Stimulated activated CD8-positive, alpha-beta memory T cell treated with anti-CD3 and anti-CD28 coated beads, Interleukin-12 subunit alpha, Interleukin-12 subunit beta, amount 100 ng/mL, for 4 hours (primary cell): ENCODE measurements at regions not wholly inside any gene's neighbourhood (a gene's known extent, or its start where the extent isn't known, plus 50 kb on each side); places are given as distances from the start of the nearest gene placed in this dataset.
A peak's percentile ranks its signal among the peaks of the same experiment; 100 is the strongest.
"Not testable (repeated sequence)": the region's sequence is repeated elsewhere in the genome, so short reads cannot be mapped to it uniquely, and the experiment has no call there.

Experiments
- DNase-seq: peaks from one replicate; pipeline ENCODE4 v3.0.0-alpha.2; 2020; ENCODE audit warnings: low read depth

DNA sequence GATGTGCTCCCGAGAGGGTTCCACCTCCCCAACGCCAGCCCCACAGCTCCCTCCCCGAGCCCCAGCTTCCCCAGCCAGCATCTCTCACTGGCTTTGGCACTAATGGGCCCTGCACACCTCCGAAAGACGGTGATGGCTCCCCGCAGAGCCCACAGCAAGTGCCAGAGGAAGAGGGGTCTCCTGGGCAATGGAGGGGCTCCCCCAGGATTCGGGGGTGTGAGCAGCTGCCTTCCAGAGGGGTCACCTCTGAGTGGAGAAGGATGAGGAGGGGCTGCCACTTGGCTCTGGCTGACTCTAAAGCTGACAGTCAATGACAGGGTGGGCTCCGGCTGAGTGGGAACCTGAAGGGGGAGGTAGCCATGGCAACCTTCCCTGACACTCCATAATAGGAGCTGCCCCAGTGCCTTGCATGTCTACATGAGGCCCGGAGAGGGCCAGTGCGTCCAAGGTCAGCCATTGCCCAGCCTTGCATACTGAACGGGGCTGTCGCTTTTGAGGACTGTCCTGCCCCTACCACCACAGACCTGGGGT lies 98.6 kb upstream of the SYT13 start:
- DNase-seq, result no peak

DNA sequence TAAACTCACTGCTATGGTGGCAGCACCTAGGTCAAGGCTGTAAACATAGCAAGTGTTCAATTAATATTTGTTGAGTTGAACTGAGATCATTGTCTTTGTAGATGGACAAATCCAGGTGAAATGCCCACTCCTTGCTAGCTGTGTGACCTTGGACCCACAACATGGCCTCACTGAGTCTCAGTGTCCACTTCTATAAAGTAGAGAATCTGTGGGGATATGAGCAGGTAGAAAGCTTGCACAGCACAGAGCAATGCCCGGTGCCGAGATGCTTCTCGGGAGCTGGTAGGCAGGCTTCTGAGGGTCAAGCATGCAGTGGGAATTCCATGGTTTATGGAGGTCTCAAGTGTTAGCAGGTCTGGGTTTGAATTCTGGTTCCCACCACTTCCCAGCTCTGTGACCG lies 97.9 kb upstream of the SYT13 start:
- DNase-seq, result no peak

DNA sequence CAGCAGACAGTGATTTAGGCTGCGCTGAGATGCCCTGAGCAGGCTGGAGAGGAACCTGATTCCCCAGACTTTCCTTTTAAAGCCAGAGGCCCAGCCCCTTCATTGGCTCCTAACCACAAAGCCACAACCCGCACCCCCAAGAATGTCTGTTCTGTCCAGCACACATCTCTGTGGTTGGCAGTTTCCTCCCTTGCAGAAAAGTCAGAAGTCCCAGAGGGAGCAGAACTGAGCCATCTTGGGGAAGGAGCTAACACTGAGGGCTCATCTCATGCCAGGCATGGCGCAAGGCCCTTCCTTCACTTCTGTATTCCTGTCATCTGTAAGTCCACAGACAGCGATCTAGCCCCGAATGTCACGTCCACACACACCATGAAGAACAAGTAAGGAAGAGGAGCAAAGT lies 97.1 kb upstream of the SYT13 start:
- DNase-seq, result no peak

DNA sequence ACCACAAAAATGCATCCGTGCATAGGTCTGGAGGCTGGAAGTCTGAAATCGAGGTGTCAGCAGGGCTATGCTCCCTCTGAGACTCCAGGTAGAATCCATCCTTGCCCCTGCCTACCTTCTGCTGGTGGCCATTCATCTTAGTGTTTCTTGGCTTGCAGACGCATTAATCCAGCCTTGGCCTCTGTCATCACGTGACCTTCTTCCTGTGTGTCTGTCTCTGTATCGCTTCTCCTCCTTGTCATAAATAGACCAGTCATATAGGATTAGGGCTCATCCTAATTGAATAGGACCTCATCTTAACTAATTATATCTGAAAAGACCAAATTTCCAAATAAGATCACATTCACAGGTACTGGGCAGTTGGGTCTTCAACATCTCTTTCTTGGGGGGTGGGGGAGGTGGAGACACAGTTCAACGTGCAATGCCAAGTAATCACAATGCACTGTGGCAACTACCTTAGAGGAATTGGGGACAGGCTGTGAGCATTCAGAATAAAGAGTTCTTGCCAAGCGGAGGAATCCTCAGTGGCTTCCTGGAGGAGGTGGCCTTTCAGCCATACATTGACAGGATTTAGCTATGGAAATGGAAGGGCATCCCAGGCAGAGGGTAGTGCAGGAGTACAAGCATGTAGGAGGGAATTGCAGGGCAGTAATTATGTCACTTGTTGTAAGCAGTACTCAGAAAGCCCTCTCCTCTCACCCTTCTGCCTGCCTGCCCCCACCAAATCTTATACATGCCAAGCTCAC lies 96.2 kb upstream of the SYT13 start:
- DNase-seq, result no peak

DNA sequence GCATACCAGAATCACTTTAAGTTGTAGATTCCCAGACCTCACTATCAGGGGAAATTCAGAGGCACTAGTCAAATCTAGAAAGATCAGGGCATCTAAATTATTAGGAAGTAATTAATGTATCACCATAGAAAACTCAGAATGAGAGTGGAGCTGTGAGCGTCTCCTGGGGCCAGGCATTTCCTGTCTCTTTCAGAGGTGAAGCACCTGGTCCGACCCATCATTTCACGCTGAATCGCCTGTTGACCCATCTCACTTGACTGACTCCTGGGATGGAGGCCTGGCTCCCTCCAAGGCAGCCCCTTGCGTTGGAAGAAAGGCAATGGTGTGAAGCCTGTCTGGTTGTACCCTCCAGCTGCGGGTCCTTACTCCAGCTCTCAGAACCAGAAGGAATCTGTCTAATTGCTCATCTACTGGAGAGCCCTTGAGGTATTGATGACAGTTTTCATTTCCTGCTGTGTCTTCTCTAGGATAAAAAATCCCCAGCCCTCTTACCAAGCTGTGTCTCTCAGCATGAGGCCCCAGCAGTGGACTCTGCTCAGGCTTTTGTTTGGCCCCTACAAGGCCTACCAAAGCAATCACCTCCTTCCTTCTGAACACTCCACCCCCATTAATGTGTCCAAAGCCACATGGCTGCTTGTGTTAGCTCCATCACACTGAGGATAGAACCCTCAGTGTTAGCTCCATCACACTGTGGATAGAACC lies 93.2 kb upstream of the SYT13 start:
- no peak for DNase-seq

DNA sequence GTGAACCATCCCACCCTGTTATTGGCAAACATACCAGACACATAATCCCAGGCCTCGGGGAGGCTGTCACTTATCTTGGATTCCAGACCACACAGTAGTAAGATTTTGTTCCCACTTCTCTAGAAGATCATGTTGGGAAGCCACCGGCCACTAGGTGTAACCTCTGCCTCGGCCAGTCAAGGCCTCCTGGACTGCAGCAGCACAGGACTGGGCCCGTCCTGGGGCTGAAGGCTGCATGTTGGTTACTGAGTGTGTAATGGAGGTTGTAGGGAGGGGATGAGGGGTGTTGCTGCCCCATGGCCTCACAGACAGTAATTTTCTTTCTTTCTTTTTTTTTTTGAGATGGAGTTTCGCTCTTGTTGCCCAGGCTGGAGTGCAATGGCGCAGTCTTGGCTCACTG lies 92.4 kb upstream of the SYT13 start:
- no peak for DNase-seq

DNA sequence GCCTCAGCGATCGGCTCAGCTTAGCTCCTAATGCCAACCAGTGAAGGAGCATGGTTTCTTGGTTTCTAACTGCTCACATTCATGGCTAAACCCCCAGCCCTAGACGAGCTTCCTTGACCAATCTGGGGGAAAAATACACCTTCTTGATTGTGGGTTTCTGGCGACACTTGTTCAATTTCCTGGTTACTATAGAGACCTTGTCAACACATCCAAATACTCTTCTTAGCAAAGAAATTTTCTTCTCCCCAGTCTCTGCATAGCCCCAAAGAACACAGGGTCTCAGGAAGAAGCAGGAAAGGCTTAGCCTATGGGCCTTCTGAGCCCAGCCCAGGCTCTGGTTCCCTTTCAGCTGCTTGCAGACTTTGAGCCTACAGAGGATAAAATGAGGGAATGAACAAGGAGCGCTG lies 88.5 kb upstream of the SYT13 start:
- no peak for DNase-seq

DNA sequence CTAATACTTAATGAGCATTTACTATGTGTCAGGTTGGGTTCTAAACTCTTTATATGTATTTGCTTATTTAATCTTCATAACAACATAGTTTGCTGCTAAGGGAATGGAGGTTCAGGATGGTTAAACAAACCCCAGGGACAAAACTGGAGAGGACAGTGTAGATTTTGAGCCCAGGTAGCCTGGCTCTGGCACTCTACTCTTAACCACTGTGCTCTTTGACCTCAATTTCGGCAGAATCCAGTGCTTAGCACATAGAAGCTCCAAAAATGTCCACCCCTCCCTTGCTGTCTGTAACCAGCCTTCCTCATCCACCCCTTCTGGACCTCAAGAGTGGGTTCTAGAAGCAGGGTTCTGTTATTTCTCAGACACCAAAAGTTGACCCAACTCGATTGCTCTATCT lies 88.0 kb upstream of the SYT13 start:
- no peak for DNase-seq

DNA sequence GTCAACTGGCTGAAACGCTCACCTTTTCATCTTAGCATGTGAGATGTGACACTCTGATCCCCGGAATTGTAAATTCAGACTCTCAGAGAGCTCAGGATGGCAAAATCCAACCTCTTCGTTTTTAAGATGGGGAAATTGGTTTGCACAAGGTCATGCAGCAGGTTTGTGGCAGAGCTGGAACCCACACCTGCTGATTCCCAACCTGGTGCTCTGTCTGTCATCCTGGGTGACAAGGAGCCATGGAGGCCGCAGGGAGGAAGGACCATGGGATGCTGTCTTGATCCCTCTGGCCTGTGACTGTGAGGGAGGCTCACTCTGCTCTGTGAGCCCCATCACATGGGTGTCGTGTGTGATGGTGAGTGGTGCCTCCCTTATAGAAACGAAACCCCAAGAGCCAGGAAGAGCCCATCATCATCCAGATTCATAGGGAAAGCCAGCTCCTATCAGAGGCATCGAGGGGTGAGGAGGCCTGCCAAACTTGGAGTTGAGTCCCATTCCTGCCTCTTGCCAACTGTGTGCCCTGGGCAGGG lies 87.4 kb upstream of the SYT13 start:
- no peak for DNase-seq

DNA sequence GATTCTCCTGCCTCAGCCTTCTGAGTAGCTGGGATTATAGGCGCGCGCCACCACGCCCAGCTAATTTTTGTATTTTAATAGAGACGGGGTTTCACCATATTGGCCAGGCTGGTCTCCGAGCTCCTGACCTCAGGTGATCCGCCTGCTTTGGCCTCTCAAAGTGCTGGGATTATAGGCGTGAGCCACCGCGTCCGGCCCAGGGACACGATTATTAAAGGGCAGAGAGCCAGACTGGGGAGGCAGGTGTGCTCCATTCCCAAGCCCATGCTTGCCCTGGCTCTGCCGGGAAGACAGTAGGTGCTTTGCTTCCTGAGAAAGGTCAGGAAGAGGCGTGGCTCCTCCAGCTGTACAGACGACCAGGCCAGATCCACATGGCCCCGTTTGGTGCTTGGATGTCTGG lies 86.3 kb upstream of the SYT13 start:
- DNase-seq, result not testable (repeated sequence)

DNA sequence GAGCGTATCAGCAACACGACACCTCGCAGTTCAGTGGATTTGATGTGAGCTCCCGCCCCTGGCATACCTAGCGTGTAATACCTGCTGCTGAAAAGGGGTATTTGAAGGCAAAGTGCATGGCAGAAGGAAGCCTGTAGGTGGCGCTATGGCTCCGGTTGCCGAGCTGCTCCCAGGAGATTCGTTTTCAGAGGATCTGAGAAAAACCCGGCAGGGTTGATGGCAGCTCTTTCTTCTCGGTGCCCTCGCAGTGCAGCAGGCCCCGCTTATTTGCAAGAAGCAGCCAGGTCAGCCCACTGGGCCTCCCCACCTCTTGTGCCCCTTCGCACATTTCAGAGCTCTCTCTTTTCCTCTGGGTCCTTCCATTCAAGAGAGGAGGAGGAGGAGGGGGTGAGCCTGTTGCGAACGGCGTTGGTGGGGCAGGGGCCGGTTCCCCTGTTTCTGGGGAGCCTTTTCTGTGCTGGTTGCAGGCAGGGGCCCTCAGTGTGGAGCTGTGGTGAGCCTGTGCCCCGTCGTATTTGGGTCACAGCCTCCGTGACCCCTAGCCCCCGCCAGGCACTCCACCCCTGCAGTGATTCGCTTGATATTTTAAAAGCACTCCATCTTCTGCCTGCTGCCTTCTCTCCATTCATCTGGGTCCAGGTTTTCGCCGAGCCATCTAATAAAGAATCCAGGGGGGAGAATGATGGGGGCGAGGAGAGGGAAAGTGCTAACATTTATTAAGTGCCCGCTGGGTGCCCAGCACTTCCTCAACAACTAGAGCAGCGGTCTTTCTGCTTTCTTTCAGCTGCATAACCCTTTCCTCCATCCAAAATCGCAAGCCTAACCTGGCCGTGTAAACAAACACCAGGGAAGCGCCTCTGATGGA lies 85.3 kb upstream of the SYT13 start:
- peak; percentile 9 for DNase-seq

DNA sequence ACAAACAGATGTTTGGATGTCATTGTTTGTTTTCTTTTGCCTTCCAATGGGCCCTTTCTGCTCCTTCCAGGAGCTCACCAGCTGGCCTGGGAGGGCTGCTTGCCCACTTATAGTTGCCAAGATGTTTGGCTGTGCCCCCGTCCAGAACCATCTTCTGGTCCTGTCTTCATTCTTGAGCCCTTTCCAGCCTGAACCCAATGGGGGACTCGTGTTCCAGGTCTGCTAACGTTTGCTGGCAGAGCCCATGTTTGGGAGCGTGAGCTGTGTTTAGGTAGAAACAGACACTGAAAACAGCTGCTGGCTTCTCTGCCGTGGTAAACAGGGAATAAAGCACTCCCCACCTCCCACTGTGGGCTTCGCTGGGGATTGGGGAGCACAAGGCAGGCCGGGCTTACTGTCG lies 83.2 kb upstream of the SYT13 start:
- DNase-seq, result no peak

DNA sequence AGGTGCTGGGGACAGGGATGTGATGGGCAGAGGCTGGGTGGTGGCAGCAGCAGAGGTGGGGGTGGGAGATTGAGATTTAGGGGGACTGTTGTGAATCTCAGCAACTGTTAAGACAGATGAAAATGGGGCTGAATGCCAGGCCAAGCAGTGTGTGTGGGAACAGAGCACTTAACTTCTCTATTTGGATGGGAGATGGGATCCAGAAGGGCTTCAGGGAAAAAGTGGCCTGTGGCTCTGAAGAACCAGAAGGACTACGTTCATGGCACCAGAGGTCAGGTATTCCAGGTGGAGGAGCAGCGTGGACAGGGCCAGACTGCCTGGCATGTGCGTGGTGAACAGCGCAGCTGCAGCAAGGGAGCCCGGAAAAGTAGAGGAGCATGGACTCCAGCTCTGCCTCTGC lies 82.6 kb upstream of the SYT13 start:
- DNase-seq, result no peak

DNA sequence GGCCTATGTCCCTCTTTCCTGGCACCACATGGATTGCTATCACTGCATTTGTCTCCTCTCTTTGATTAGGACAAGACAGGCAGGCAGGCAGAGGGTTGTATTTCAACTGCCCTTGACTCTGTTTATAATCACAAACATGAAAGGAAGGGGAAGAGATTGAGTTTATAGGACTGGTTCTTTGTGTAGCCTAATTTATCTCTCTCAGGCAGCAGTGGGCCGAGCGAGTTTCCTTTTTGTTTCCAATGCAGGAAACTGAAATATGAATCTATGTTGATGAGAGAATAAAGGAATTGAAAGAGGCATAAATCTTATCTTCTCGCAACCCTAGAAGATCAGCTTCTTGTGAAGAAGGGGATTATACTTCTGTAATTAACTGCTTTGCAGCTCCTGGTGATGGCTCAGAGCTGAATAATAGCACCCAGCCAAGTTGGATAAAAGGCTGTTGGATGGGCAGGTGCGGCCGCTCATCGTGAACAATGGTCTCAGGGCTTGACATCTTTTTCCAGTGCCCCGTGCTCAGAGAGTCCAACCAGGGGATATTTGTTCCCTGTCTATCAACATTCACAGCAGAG lies 80.6 kb upstream of the SYT13 start:
- DNase-seq, result no peak

DNA sequence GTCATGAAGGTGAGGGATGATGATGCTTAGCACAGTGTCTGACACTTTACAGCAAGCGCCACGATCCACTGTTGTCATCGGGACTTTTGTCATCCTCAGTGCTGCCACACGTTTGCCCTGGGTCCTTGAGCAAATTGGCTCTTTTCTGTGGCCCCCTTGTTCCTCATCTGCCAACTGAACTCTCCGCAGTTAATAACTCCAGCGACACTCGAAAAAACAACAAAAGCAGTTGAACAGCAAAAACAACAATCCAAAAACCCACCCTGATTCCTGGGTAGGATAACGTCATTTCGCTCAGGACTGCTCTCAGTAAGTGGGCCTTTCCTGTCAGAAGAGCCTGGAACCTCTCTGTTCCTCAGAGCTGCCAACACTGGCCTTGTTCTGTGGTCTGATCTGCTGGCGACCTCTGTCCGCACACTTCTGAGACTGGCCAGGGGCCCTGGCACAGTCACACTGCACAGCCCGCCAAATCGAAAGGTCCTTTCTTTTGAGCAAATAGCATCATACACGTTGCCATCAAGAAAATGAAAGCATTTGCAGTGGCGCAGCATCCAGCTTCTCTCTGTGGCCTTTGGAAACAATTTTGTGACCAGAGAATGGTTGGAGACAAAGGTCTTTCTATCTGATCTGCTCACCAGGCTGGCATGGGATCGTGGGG lies 79.9 kb upstream of the SYT13 start:
- no peak for DNase-seq

DNA sequence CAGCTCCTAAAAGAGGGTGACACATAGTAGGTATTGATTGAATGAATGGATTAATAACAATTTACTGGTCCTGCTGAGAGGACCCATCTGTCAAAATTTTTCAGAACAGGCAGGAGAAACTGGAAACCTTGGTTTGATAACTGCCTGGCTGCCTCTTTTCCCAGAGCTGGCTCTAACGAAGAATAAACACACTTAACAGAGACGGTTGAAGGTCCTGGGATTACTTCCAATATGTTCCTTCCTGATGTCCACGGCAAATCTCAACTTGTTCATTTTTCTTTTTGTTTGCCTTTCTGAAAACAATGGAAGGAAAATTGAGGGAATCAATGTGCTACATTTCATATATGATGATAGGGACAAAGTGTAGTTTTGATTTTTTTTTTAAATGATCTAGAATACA lies 76.5 kb upstream of the SYT13 start:
- DNase-seq, result no peak

DNA sequence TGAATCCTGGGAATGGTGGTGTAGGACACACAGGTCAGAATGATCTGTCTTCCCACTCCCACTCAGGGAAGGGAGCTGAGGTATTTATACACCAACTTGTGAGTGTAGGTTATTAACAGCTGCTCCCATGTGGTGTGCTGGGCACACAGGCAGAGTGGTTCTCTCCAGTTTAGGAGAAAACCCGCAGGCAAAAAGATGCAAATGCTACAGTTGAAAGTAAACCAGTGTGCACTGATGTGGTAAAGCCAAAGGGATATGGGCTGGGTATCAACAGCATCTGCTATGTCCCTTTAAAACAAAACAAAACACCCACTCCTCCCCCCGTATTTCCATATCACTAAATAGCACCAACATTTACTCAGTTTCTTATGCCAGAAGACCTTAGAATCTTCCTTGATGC lies 75.4 kb upstream of the SYT13 start:
- DNase-seq, result no peak

DNA sequence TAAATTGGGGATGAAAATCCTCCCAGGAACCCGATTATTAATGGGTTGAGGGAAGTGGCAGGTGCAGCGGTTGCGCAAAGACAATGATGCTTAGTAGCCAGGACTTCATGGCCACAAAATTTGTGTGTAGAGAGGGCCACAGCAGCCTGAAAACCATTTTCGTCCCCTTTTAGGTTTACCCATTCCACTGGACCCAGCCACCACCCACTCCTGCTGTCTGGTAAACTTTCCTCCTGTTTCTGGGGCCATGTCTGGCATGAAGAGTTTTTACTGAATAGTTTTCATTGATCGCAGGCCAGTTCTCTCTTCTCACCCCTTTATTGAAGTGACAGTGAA lies 69.5 kb upstream of the SYT13 start:
- no peak for DNase-seq

DNA sequence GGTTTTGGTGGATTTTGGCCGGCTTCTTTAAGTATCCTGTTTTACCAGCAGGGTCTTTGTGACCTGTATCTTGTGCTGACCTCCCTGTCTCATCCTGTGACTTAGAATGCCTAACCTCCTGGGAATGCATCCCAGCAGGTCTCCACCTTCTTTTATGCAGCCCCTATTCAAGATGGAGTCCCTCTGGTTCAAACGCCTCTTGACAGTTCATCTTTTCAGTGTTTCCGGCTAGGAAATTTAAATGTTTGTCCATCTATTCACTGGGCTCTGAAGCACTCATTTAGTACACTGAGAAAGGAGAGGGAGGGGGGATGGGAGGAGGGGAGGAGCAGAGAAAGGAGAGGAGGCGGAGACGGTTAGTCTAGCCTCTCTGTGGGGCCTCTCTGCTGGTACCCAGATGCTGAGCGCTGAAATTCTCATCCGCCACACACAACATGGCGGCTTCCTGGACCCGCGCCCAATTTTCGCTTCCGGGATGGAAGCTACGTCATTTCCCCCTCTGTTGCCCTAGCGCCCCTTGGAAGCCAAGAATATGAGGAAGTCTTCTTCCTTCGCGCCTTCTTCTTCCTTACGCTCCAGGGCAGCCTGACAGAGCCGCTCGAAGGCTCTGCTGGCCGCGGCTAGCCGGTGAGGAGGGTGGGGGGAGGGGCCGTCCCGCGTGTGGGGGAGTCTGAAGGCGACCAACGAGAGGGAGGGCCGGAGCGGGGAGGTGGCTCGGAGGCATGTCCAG lies 69.0 kb upstream of the SYT13 start:
- peak; percentile 76 for DNase-seq

DNA sequence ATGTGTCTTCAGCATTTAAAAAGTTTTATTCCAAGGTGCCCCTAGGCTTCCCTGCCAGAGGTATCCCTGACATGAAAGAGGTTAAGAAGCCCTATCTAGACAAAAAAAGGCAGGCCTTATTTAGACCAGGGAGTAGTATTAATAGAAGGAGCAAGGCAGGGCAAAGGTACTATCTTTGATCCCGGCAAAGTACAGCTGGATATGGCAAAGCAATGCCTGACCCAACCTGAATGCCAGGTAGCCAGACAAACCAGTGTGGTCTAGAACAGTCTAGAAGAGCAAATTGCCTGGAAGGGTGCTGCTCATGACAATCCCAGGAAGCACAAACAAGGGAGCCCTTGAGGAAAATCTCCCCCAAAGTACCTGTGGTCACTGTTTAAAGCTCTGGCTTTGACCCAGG lies 62.6 kb upstream of the SYT13 start:
- DNase-seq, result no peak
